ENCODE measurements at regions not wholly inside any gene's neighbourhood (a gene's known extent, or its start where the extent isn't known, plus 50 kb on each side); places are given as distances from the start of the nearest gene placed in this dataset.

GRCh38 chr10:85527616-85528317, 838.8 kb downstream of the GRID1 start:
- no peak for TF ChIP-seq TARDBP (IDR thresholded peaks at IDR 0.05)
- no peak for TF ChIP-seq SUZ12 (IDR thresholded peaks at IDR 0.05)
- TF ChIP-seq FOXA1 (IDR thresholded peaks at IDR 0.05): no peak
- TF ChIP-seq FOXK2 (IDR thresholded peaks at IDR 0.05): no peak
- TF ChIP-seq ELF4 (IDR thresholded peaks at IDR 0.05): no peak
- no peak for TF ChIP-seq SP1 (IDR thresholded peaks at IDR 0.05)
- TF ChIP-seq CTBP1 (IDR thresholded peaks at IDR 0.05; ENCODE audit: borderline replicate concordance): no peak
- TF ChIP-seq BHLHE40 (IDR thresholded peaks at IDR 0.05; ENCODE audit: borderline replicate concordance): no peak
- no peak for TF ChIP-seq ARNT (IDR thresholded peaks at IDR 0.05)
- no peak for TF ChIP-seq PKNOX1 (IDR thresholded peaks at IDR 0.05)
- TF ChIP-seq NFRKB (IDR thresholded peaks at IDR 0.05): no peak
- no peak for TF ChIP-seq ZNF384 (IDR thresholded peaks at IDR 0.05)
- no peak for TF ChIP-seq FOXM1 (IDR thresholded peaks at IDR 0.05; ENCODE audit: borderline replicate concordance)
- no peak for TF ChIP-seq HDGF (IDR thresholded peaks at IDR 0.05; ENCODE audit: borderline replicate concordance)

All from HEK293T (cell line).